Activated CD4-positive, alpha-beta memory T cell treated with anti-CD3 and anti-CD28 coated beads for 36 hours (primary cell): ENCODE measurements at regions not wholly inside any gene's neighbourhood (a gene's known extent, or its start where the extent isn't known, plus 50 kb on each side); places are given as distances from the start of the nearest gene placed in this dataset.

ENCODE experiments used
- CTCF ChIA-PET: fragments of 350-600 bp; sonication (Branson Sonifier 250); formaldehyde crosslinking; loops from one replicate; lab custom pipeline; 2021; ENCODE audit warnings: antibody characterized with exemption, inconsistent platforms; lab: Charles Lee
- POLR2A ChIA-PET: fragments of 350-600 bp; sonication (Branson Sonifier 250); formaldehyde crosslinking; loops from one replicate; lab custom pipeline; 2021; ENCODE audit warnings: antibody characterized with exemption; lab: Charles Lee
- DNase-seq: peaks from one replicate; pipeline ENCODE4 v3.0.0-alpha.2; 2020
- H3K27ac Mint-ChIP-seq: one replicate; pipeline ENCODE4 v1.8.0; 2021; ENCODE audit warnings: mixed read lengths
- H3K27me3 Mint-ChIP-seq: one replicate; pipeline ENCODE4 v1.8.0; 2021; ENCODE audit warnings: mixed read lengths
- H3K36me3 Mint-ChIP-seq: one replicate; pipeline ENCODE4 v1.8.0; 2021; ENCODE audit warnings: mixed read lengths
- H3K4me1 Mint-ChIP-seq: one replicate; pipeline ENCODE4 v1.8.0; 2021; ENCODE audit warnings: low read depth, mixed read lengths
- H3K4me3 Mint-ChIP-seq: one replicate; pipeline ENCODE4 v1.8.0; 2021; ENCODE audit warnings: mild to moderate bottlenecking, mixed read lengths
- H3K9me3 Mint-ChIP-seq: one replicate; pipeline ENCODE4 v1.8.0; 2021; ENCODE audit warnings: mixed read lengths
- intact Hi-C: fragments of 100-400 bp; cut with micrococcal nuclease; formaldehyde crosslinking; loops from one replicate; pipeline ENCODE4 v1.15.1; 2023

DNA sequence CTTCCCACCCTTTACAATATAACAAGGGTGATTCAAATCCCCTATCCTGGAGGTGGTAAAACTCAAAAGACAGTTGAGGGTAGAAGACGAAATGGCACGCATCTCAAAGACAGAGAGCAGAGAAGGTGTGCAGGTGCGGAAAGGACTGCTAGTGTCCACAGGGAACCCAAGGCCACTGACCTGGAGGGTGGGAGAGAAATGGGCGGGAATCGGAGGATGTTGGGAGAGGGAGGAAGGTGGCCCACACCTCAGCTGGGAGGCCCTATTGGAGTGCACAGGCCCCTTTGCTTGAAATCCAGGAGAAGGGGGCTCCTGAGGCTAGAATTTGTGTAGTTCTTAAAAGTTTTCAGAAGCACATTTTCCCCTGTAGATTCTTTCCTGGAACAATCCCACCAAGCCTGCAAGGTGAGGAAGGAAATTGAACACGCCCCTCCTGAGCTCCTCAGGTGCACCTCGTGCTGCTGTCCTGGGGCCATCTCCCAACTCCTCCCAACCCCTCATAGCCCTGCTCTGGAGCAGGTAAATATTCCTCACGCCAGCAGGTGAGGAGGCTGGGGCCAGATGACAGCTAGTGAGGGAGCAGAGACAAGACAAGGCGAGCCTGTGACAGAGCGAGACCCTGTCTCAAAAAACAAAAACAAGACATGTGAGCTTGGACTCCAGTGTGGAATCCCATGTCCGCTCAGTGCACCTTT is 99.3 kb downstream of the MCFD2 start:
- ChIA-PET POLR2A (no interaction called here), CTCF (no interaction called here)
- H3K27ac Mint-ChIP-seq: no peak overlapping the region
- intact Hi-C loops: no loop called here
- H3K4me3 Mint-ChIP-seq: no peak overlapping the region
- DNase-seq: no peak
- H3K36me3 Mint-ChIP-seq: no peaks in the 10 kb centered on the region
- peaks cover 4% of the 10 kb centered on the region for H3K27me3 Mint-ChIP-seq
- no peaks in the 10 kb centered on the region for H3K4me1 Mint-ChIP-seq
- no peaks in the 10 kb centered on the region for H3K9me3 Mint-ChIP-seq

DNA sequence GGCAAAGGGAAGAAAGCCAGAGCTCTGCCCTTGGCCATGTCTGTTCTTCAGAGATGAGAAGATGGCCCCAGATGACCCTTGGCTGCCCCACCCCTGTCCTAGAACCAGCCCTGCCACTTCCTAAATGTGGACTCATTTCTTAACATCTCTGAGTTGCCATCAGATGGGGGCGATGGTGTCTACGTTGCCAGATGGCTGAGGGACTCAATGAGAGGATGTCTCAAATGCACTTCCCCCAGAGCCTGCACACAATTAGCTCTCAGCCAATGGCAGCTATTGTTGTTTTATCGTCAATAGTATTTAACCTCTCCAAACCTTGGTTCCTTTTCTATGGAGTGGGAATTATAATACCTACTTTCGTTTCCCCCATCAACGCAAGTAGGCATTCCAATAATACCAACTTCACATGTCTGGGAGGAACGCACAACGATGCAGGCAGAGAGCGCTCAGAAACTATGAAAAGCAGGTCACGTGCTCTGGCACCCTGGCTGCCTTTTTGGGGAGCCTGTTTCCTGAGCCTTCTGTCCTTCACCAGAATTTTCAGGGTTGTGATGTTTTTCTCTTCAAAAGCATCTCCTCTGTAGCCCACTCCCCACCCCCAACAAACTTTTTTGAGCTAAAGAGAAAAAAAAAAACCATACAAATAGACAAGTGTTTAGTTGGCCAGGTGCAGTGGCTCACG is 100.3 kb downstream of the MCFD2 start:
- peaks cover 4% of the 10 kb centered on the region for H3K27me3 Mint-ChIP-seq
- H3K4me3 Mint-ChIP-seq: no peak overlapping the region
- H3K27ac Mint-ChIP-seq: no peak overlapping the region
- H3K36me3 Mint-ChIP-seq: no peaks in the 10 kb centered on the region
- H3K4me1 Mint-ChIP-seq: no peaks in the 10 kb centered on the region
- ChIA-PET POLR2A (no interaction called here), CTCF (no interaction called here)
- no peaks in the 10 kb centered on the region for H3K9me3 Mint-ChIP-seq
- no peak for DNase-seq
- intact Hi-C loops: no loop called here

GRCh38 chr2:46814160-46814961 is 101.2 kb downstream of the MCFD2 start:
- H3K27ac Mint-ChIP-seq: no peak overlapping the region
- H3K9me3 Mint-ChIP-seq: no peaks in the 10 kb centered on the region
- POLR2A ChIA-PET: no interaction called here
- H3K4me3 Mint-ChIP-seq: no peak overlapping the region
- H3K36me3 Mint-ChIP-seq: no peaks in the 10 kb centered on the region
- intact Hi-C loops: no loop called here
- CTCF ChIA-PET: interaction anchor here (0.8 kb wide), 1 partner anchor 37 kb away, joined by 3 read pairs; no protein-coding TSS in a partner anchor
- H3K27me3 Mint-ChIP-seq: peaks cover 4% of the 10 kb centered on the region
- DNase-seq: no peak
- no peaks in the 10 kb centered on the region for H3K4me1 Mint-ChIP-seq

GRCh38 chr2:46813680-46814079 is 101.9 kb downstream of the MCFD2 start:
- DNase-seq: no peak
- peaks cover 1% of the 10 kb centered on the region for H3K9me3 Mint-ChIP-seq
- no peaks in the 10 kb centered on the region for H3K36me3 Mint-ChIP-seq
- POLR2A ChIA-PET: no interaction called here
- peaks cover 4% of the 10 kb centered on the region for H3K27me3 Mint-ChIP-seq
- CTCF ChIA-PET: interaction anchor here (0.8 kb wide), 1 partner anchor 37 kb away, joined by 3 read pairs; no protein-coding TSS in a partner anchor
- H3K4me3 Mint-ChIP-seq: no peak overlapping the region
- no peaks in the 10 kb centered on the region for H3K4me1 Mint-ChIP-seq
- no peak overlapping the region for H3K27ac Mint-ChIP-seq
- intact Hi-C loops: no loop called here

- DNase-seq: no peak
- H3K36me3 Mint-ChIP-seq: no peaks in the 10 kb centered on the region
- no peaks in the 10 kb centered on the region for H3K4me1 Mint-ChIP-seq
- CTCF ChIA-PET: no interaction called here
- POLR2A ChIA-PET: no interaction called here
- intact Hi-C loops: no loop called here
- H3K27me3 Mint-ChIP-seq: peaks cover 4% of the 10 kb centered on the region
- H3K4me3 Mint-ChIP-seq: no peak overlapping the region
- peaks cover 3% of the 10 kb centered on the region for H3K9me3 Mint-ChIP-seq
- no peak overlapping the region for H3K27ac Mint-ChIP-seq
Measured at GRCh38 chr2:46813020-46813415, 102.6 kb downstream of the MCFD2 start.
